ENCODE measurements at regions not wholly inside any gene's neighbourhood (a gene's known extent, or its start where the extent isn't known, plus 50 kb on each side); places are given as distances from the start of the nearest gene placed in this dataset.

DNA sequence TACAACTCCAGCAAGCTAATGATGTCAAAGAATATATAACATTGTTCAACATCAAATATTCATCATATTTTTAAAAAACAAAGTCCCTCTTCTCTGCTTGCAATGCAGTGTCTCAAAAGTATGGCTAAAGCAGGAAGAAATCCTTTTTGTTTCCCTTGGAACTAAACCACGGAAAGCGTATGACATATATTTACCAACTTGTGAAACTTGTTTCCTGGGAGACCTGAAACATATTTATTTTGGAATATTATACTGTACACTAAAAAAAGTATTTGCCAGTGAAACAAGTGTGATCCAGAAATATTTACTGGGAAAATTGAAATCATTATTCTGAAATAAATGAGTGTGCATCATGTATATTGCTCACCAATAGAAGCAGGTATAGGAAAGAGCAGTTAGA, 156.0 kb upstream of the ANKRD50 start:
- TF ChIP-seq FOXP2 (optimal IDR thresholded peaks at IDR 0.05; ENCODE audit: borderline replicate concordance, extremely low read depth, extremely low read length, insufficient read depth) (no peak), POLR2AphosphoS5 (IDR thresholded peaks at IDR 0.05; ENCODE audit: low read depth, low read length) (no peak)
- TF ChIP-seq, protein P1, sequence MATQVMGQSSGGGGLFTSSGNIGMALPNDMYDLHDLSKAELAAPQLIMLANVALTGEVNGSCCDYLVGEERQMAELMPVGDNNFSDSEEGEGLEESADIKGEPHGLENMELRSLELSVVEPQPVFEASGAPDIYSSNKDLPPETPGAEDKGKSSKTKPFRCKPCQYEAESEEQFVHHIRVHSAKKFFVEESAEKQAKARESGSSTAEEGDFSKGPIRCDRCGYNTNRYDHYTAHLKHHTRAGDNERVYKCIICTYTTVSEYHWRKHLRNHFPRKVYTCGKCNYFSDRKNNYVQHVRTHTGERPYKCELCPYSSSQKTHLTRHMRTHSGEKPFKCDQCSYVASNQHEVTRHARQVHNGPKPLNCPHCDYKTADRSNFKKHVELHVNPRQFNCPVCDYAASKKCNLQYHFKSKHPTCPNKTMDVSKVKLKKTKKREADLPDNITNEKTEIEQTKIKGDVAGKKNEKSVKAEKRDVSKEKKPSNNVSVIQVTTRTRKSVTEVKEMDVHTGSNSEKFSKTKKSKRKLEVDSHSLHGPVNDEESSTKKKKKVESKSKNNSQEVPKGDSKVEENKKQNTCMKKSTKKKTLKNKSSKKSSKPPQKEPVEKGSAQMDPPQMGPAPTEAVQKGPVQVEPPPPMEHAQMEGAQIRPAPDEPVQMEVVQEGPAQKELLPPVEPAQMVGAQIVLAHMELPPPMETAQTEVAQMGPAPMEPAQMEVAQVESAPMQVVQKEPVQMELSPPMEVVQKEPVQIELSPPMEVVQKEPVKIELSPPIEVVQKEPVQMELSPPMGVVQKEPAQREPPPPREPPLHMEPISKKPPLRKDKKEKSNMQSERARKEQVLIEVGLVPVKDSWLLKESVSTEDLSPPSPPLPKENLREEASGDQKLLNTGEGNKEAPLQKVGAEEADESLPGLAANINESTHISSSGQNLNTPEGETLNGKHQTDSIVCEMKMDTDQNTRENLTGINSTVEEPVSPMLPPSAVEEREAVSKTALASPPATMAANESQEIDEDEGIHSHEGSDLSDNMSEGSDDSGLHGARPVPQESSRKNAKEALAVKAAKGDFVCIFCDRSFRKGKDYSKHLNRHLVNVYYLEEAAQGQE (IDR thresholded peaks at IDR 0.05; ENCODE audit: insufficient read depth in 1 of 2, low read depth in 2 of 2, low read length in 2 of 2): no peak
